Upper lobe of left lung (tissue), 4 donors: ENCODE measurements at regions not wholly inside any gene's neighbourhood (a gene's known extent, or its start where the extent isn't known, plus 50 kb on each side); places are given as distances from the start of the nearest gene placed in this dataset.

Experiments
- POLR2A ChIP-seq, 4 donors: fragments of 450-650 bp; IDR thresholded peaks; one replicate each; pipeline ENCODE4 v1.5.1; 2016 to 2017; ENCODE audit warnings: antibody characterized with exemption in 4 of 4, mild to moderate bottlenecking in 2 of 4
- TF ChIP-seq, protein P1 (sequence below), 6 experiments: fragments of 450-650 bp in 4 of 6; fragments of 200-600 bp in 2 of 6; sonication (generic) in 2 of 6; IDR thresholded peaks; one replicate each; pipeline ENCODE4 v1.5.1; 2016 to 2019; ENCODE audit warnings: antibody characterized with exemption in 6 of 6

DNA sequence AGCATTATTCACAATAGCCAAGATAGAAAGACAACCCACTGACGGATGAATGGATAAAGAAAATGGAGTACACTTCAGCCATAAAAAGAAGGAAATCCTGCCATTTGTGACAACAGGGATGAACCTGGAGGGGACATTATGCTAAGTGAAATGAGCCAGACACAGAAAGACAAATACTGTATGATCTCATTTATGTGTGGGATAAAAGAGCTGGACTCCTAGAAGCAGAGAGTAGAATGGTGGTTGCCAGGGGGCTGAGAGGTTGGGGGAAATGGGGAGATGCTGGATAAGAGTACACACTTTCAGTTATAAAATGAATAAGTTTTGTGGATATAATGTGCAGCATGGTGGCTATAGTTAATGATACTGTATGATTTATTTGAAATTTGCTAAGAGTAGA lies 124.4 kb downstream of the SEC23IP start:
- no peak for TF ChIP-seq POLR2A (IDR thresholded peaks at IDR 0.05)
- TF ChIP-seq, protein P1, sequence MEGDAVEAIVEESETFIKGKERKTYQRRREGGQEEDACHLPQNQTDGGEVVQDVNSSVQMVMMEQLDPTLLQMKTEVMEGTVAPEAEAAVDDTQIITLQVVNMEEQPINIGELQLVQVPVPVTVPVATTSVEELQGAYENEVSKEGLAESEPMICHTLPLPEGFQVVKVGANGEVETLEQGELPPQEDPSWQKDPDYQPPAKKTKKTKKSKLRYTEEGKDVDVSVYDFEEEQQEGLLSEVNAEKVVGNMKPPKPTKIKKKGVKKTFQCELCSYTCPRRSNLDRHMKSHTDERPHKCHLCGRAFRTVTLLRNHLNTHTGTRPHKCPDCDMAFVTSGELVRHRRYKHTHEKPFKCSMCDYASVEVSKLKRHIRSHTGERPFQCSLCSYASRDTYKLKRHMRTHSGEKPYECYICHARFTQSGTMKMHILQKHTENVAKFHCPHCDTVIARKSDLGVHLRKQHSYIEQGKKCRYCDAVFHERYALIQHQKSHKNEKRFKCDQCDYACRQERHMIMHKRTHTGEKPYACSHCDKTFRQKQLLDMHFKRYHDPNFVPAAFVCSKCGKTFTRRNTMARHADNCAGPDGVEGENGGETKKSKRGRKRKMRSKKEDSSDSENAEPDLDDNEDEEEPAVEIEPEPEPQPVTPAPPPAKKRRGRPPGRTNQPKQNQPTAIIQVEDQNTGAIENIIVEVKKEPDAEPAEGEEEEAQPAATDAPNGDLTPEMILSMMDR (IDR thresholded peaks at IDR 0.05), result no peak
